ENCODE measurements at regions not wholly inside any gene's neighbourhood (a gene's known extent, or its start where the extent isn't known, plus 50 kb on each side); places are given as distances from the start of the nearest gene placed in this dataset.

GRCh38 chr6:169162752-169163407, 90.8 kb downstream of the THBS2 start:
- TF ChIP-seq GATA2 (IDR thresholded peaks at IDR 0.05; ENCODE audit: low read depth, low read length), result no peak
- no peak for TF ChIP-seq GATA3 (IDR thresholded peaks at IDR 0.05; ENCODE audit: low read depth, low read length)

Data from SH-SY5Y (cell line).